HG02642 (cell line): ENCODE measurements at regions not wholly inside any gene's neighbourhood (a gene's known extent, or its start where the extent isn't known, plus 50 kb on each side); places are given as distances from the start of the nearest gene placed in this dataset.

ENCODE experiments used
- ATAC-seq: cut with Tn5 transposase; IDR thresholded peaks from one replicate; pipeline ENCODE4 v1.9.1; 2021; ENCODE audit warnings: mild to moderate bottlenecking; ENCODE audit not compliant: unreplicated experiment, poor library complexity

GRCh38 chr14:98704441-98704840 lies 567.6 kb downstream of the BCL11B start:
- ATAC-seq, result no peak

- ATAC-seq, result no peak
Measured at GRCh38 chr14:98705871-98706300, 566.1 kb downstream of the BCL11B start.

- ATAC-seq, result no peak
Measured at GRCh38 chr14:98707522-98707921, 564.5 kb downstream of the BCL11B start.

- no peak for ATAC-seq
Measured at GRCh38 chr14:98708555-98708954, 563.4 kb downstream of the BCL11B start.

GRCh38 chr14:98711453-98711852 lies 560.5 kb downstream of the BCL11B start:
- no peak for ATAC-seq

- no peak for ATAC-seq
Measured at GRCh38 chr14:98714626-98715425, 557.2 kb downstream of the BCL11B start.

GRCh38 chr14:98716133-98716532 lies 555.9 kb downstream of the BCL11B start:
- ATAC-seq, result no peak

- ATAC-seq, result no peak
Measured at GRCh38 chr14:98721061-98721460, 550.9 kb downstream of the BCL11B start.

GRCh38 chr14:98724734-98725133 lies 547.3 kb downstream of the BCL11B start:
- ATAC-seq, result no peak

- no peak for ATAC-seq
Measured at GRCh38 chr14:98725191-98725590, 546.8 kb downstream of the BCL11B start.

- ATAC-seq, result no peak
Measured at GRCh38 chr14:98725676-98726075, 546.3 kb downstream of the BCL11B start.

GRCh38 chr14:98726585-98727405 lies 545.2 kb downstream of the BCL11B start:
- ATAC-seq, result no peak

GRCh38 chr14:98728024-98728423 lies 544.0 kb downstream of the BCL11B start:
- ATAC-seq, result no peak

- ATAC-seq, result no peak
Measured at GRCh38 chr14:98728836-98729235, 543.2 kb downstream of the BCL11B start.

- ATAC-seq, result no peak
Measured at GRCh38 chr14:98731286-98731685, 540.7 kb downstream of the BCL11B start.

GRCh38 chr14:98731701-98732100 lies 540.3 kb downstream of the BCL11B start:
- no peak for ATAC-seq

- no peak for ATAC-seq
Measured at GRCh38 chr14:98733536-98733935, 538.5 kb downstream of the BCL11B start.

- no peak for ATAC-seq
Measured at GRCh38 chr14:98736701-98737338, 535.2 kb downstream of the BCL11B start.

GRCh38 chr14:98741523-98741922 lies 530.5 kb downstream of the BCL11B start:
- no peak for ATAC-seq

- ATAC-seq, result no peak
Measured at GRCh38 chr14:98742001-98742400, 530.0 kb downstream of the BCL11B start.

GRCh38 chr14:98743536-98743935 lies 528.5 kb downstream of the BCL11B start:
- no peak for ATAC-seq
